RKO (cell line): ENCODE measurements at regions not wholly inside any gene's neighbourhood (a gene's known extent, or its start where the extent isn't known, plus 50 kb on each side); places are given as distances from the start of the nearest gene placed in this dataset.
"Not testable (repeated sequence)": the region's sequence is repeated elsewhere in the genome, so short reads cannot be mapped to it uniquely, and the experiment has no call there.

ENCODE experiments used
- DNase-seq: peaks from one replicate; pipeline ENCODE4 v3.0.0-alpha.2; 2016; ENCODE audit warnings: low spot score

DNA sequence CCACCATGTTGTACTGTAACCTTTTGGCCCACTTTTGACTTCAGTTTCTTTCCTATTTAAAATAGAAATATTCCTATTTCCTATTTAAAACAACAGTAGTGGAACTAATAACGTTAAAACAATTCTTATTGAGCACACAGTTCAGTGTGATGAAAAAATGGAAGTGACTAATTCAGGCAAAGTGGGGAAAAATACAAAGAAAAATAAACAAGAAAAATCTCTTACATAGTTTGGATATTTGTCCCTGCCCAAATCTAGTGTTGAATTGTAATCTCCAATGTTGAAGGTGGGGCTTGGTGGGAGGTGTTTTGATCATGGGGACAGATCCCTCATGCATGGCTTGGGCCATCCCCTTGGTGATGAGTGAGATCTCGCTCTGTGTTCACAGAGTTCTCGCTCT, 198.1 kb upstream of the CPHXL start:
- no peak for DNase-seq

DNA sequence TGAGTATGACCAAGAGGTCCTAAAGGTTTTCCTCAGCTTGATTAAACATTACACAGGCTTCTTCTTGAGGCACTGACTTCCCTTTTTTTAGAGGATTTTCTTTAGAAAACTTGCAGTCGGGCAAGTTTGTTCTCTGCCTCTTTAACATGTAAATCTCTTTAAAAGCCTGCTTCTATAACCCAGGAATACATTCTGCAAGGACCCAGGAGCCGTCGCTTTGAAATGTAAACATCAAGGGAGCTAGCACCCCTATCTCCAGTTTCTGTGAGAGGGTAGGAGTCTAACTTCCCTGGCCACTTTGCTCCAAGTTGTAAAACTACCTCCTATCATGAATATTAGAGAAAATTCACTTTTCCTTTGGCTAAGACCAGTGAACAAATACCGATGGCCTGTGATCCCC, 201.5 kb upstream of the CPHXL start:
- no peak for DNase-seq

DNA sequence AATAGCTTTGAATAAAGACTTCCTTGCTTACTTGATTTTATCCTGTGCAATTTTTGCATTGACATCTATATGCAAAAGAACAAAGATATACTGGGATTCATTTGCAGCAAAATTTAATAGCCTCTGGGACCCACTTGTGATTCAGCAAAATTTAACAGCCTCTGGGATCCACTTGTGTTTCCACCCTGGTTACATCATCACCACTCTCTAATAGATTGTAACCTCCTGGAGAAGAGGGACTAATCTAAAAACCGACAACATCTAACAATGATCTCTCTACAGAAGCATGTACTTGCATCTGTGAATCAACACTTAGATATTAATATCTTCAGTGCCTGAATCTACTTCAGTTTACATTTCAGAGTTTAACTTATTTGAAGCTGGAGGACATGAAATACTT, 202.0 kb upstream of the CPHXL start:
- DNase-seq: no peak

DNA sequence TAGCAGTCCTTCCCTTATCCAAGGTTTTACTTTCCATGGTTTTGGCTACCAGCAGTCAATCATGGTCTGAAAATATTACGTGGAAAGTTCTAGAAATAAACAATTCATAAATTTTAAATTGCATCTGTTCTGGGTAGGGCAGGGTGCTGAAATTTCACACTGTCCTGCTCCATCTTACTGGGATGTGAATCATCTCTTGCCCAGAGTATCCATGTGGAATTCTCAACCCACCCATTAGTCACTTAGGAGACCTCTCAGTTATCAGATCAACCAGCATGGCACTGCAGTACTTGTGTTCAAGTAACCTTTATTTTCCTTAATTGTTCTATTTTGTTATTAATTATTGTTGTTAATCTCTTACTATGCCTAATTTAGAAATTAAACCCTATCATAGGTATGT, 202.8 kb upstream of the CPHXL start:
- no peak for DNase-seq

DNA sequence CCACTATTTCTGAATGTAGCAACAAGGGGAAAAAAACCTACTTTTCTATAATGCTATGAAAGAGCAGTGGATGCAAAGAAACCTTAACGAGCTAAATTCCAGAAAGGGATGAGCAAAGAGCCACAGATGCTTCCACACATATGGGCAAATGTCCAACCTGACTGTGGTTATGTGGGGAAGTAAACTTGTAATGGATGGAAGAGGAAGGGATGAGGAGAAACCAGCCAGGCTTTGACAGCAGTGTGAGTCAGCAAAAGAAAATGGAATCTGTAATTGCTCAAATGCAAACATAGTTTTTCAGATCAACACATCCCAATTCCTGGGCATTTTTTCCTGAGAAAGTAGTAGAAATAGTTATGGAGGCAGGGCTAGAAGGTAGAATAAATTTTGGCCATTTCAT, 204.8 kb upstream of the CPHXL start:
- DNase-seq: no peak

DNA sequence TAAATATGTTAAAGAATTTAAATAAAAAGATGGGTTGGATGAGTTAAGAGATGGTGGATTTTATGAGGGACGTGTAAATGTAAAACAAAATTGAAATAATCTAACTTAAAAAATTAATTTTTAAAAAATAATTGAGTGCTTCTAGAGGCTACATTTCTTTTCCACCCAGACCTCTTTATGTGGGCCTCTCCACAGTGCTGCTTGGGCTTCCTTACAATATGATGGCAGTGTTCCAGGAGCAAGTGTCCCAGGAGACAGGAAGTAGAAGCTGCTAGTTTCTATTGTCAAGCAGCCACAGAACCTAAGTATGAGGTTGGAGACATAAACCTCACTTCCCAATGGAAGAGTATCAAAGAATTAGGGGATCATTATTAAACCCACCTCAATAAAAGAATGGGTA, 205.7 kb upstream of the CPHXL start:
- no peak for DNase-seq

DNA sequence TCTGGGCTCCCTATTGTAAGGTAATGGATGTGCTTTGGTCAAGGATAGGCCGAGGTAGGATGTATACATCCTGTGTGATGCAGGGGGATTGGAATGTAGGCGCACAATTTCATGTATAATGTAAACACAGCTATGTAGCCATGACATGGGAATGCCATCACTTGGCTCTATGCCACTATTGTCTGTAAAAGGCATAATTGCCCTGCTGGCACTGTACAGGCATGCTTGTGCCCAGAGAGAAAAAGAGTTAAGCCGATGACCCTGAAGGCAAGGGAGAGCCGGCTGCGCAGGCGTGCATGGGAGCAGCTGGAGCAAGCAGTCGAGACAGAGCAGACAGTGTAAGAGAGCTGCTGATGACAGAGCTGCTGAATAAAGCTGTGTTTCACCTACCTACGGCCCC, 212.5 kb upstream of the CPHXL start:
- DNase-seq: no peak

DNA sequence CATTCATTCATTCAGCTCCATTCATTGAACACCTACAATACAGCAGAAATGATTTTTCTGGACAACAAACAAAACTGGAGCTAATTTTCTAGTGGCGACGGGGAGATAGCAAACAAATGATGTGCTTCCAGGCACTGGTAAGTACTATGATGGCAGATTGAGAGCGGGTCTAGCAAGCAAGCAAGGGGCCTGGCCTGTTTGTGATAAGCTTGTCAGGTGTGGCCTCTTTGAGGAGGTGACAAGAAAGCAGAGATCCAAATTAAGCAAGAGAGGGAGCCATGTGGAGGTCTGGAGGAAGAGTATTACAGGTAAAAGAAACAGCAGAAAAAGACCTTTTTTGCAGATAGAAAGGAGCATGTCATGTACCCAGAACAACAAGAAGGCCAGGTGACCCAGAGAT, 216.1 kb upstream of the CPHXL start:
- DNase-seq: no peak

DNA sequence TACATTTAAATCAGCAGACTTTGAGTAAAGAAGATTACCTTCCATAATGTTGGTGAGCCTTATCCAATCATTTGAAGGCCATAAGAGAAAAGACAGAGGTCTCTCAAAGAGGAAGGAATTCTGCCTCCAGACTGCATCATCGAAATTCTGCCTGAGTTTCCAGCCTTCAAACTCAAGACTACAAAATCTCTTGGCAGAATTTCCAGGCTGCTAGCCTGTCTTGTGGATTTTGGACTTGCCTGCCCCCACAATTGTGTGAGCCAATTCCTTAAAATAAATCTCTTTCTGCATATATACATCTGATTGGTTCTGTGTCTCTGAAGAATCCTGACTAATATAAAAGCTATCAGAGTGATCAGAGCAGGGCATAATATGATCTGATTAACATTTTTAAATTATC, 216.6 kb upstream of the CPHXL start:
- DNase-seq: no peak

DNA sequence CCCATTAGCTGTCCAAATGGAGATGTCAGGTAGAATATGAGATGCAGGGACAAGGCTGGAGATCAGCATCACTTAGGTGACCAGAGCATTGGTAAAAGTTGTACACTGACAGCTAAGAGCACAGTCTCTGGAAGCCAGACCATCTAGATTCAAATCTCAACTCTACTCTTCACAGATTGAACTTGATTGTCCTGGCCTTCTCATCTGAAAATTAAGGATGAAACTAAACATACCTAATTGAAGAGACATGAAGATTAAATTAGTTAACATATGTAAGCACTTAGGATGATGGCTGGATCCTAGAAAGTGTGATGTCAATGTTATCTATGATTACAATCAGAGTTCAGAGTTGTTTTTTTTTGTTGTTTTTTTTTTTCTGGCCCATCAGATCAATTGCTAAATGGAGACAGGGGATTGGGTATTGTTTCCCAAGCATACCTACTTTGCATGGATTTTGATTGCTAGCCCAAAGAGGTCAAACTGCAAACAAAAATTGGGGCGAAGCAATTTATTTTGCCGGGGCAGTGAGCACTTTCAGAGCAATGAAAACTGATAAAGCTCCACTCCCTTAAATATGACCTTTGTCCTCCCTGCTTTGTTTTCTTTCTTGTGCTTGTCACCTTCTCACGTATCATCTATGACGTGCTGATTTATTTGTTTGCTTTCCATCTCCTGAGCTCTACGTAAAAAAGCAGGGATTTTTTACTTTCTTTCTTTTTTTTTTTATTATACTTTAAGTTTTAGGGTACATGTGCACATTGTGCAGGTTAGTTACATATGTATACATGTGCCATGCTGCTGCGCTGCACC, 217.6 kb upstream of the CPHXL start:
- no peak for DNase-seq

DNA sequence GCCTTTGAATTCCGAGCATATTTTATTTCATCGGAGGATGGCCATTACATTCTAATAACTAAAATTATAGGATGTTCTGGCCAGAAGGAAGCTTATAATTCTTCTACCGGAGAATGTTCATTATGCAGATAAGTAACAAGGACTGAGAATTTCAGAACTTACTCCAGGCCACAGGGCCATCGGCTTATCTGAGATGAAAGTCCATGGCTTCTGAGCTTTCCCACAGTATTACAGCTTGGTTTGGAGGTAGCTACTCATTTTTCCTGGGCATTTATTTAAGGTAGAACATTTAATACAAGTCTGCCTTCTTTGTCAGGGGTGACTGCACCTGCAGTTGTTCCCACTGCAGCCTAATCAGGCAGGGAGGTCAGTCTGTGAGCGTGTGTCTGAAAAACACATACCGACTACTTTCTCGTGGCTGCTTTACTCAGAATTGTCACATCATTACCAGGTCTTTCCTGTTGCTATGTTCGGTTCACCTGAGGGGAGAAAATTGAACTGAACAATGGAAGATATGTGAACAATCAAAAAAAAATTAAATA, 219.7 kb upstream of the CPHXL start:
- DNase-seq: no peak

DNA sequence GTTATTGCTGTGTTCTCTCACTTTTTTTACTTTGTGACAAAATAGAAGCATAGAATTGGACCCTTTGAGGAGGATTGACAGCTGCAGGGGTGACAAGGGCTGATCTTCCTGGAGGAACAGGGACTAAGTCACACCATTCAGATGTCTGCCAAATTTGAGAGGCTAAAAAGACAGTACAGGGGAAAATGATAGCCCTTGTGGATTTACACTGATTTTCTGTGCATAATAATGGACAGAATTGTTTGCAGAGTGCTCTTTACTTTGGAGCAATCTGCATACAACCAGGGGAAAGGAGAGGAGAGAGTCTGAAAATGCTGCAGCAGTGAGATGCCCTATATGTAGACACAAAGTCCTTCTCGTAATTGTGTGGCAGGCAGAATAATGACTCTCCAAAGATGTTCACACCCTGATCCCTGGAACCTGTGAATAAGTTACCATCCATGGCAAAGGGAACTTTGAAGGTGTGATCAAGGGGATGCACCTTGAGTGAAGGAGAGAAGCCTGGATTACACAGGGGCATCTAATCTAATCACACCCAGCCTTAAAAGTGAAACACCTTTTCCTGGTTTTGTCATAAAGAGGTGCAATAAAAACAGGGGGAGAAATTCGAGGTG, 221.4 kb upstream of the CPHXL start:
- no peak for DNase-seq

DNA sequence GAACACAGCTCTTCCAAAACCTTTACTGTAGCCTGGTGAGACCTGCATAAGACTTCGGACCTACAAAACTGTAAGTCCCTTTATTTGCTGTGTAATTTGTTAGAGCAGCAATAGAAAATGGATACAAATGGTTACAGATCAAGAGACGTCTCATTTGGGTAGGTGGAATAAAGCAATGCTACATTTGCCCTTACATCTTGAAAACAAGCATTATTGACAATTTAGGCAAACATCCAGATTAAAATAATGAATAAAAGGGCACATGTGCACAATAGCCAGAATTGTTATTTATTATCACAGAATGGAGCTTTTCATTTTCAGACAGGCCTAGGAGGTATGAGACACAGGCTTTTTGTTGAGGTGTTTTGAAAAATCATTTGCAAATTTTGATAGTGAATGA, 222.2 kb upstream of the CPHXL start:
- DNase-seq: no peak

DNA sequence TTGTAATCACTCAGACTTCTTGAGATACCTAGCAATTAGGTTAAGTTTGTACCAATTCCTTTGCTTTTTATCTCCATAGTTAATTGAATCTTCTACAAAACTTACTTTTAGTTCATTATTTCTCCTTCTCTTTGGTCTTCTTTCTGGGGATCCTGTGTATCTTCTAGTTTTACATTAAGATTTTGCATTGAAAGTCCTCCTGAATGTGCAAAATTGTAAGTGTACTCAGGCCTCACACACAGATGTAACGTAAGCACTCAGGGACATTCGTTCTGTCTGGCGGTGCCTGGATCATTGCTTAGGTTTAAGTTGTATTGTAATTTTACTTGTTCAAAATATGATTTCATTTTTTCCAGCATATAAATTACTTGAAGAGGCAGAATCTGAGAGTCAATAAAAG, 222.6 kb upstream of the CPHXL start:
- no peak for DNase-seq

DNA sequence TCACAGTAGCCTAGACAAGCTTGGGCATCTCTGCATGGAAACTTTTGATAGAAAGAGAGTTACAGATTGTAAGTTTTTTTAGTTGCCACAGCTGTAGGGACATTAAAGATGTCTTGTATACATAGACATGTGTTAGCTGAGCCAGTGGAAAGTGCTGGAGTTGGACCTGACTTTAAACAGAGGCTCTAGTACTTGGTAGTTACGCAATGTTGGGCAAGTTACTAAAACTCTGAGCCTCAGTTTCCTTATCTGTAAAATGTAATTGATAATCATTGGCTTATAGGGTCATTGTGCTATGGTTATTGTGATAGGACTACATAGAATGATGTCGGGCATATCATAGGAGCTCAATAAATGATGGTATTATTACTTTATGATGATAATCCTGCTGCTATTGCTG, 225.8 kb upstream of the CPHXL start:
- DNase-seq: no peak

DNA sequence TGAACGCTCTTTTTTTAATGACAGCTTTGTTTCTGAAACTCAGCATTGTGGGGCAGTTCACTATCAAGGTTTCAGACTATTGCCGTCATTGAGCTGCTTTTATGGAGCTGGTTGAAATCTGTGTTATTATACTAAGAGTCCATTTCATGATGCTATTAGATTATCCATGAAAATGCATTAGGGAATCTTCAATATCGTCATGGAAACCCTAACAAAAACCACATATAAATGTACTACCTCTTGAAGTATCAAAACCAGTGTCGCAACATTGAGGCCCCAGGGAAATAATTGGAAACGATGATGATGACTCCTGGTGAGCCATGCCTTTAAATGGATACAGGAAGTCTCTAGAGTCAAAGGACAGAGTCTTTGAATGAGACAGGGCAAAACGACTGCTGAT, 231.6 kb upstream of the CPHXL start:
- no peak for DNase-seq

DNA sequence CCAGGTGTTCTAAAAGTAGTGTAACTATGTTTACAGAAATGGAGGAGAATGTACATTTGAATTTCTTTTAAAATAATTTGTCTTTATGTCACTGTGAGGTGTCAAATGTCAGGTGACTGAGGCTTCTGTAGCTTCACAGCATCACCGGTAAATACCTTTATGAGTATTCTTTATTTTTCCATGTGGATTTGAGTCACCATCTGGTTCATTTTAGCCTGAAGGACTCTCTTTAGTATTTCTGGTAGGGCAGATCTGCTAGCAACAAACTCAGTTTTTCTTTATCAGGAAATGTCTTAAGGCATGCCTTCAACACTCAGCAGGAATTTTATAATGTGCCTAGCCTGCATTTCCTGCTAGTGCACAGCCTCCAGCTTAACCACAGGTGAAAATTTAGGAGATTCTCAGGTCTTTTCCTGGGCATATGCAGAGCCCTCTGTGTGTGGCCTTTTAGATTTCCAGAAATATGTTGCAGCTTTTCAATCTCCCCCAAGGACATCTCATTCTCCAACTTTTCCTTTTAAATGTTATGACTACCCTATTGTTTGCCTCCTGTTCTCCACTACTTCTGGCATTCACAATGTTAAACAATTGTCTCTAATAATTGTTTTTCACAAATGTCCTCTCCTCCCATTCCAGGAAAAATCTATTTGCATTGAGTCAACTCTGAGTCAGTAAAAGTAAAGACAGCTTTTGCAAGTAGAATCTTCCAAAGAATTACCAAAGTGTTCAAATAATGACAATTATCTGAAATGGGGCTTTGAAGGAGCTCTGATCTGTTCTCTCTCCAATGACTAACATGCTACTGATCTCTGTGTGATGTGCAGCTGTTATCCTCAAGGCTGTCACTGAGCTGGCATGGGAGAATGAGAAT, 239.4 kb upstream of the CPHXL start:
- DNase-seq: no peak

DNA sequence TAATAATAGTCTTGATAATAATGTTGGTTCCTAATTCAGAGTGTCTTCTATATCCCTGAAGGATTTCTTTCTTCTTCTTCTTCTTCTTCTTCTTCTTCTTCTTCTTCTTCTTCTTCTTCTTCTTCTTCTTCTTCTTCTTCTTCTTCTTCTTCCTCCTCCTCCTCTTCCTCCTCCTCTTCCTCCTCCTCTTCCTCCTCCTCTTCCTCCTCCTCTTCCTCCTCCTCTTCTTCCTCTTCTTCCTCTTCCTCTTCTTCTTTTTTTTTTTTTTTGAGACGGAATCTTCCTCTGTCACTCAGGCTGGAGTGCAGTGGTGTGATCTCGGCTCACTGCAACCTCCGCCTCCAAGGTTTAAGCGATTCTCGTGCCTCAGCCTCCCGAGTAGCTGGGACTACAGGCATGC, 242.8 kb upstream of the CPHXL start:
- not testable (repeated sequence) for DNase-seq

DNA sequence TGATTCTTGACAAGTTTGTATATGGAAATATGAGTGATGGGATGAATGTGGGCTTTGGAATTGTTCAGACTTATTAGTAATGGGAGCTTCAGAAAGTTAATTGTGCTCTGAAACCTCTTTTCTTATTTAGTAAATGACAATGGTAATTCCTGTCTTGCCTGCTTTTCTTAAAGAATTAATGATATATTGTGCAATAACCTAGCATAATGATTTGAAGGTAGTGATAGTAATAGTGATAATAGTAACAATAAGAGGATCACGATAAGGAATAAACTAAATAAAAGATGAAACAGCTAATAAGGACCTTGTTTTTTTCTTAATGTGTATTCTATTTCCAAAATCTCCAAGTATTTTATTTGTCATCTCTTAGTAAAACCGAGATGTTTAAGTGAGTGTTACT, 245.0 kb upstream of the CPHXL start:
- DNase-seq: no peak

DNA sequence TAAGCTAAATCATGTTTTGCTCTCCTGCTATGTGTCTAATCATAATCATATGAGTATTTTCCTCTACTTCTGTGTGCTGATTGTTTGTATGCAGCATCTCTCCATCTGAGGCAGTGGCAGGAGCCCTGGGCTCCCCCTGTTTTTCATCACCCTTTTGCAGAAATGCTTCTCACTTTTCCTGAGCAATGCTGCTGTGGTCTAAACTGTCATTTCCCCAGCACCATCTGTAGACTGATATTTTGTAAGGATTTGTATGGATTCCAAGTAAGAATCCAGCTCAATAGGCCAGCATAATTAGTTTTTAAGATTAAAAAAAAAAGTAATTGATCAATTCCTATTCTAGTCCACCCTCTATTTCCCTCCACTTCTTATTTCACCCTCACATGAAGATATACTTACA, 257.0 kb upstream of the CPHXL start:
- DNase-seq: no peak

DNA sequence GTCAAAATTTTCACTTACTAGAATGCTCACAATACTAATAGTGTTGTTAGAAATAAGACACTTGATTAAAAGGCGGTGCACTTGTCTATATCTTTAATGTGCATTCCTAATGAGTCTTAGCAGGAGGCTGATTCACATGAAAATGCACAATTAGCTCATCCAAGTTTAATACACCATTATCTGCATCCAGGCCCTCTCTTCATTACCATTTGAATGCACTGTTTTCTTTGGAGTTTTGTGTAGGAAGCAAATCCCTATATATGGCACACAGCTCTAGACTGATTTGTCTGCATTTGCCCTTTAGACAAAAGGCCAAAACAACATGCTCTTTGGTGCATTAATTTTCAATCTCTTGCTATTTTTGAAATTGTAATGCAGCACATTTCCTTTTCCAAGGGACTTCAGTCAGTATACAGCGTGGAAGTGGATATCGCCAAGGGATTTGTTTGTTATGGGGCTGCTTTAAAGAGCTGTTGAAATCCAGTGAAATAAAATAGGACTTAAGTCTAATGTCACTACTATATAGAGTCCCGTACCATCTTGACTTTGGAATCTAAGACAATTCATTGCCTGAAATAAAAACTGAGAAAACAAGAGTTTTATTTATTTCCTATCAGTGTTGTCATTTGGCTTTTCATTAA, 257.6 kb upstream of the CPHXL start:
- DNase-seq: no peak

DNA sequence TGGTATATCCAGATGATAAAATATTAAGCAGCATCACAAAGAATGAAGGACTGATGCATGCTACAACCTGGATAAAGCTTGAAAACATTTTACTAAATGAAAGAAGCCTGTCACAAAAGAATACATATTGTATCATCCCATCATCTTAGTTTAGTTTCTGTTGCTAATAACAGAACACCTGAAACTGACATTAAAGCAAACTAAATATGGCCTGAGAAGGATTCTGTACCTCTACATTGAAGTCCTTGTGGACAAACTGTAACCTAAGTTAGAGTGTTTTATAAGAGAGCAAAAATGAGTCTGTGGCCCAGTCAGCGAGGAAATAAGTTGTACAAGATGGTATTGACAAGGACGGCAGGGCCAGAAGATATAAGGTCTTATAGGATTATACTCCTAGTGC, 261.0 kb upstream of the CPHXL start:
- no peak for DNase-seq
